DND-41 (cell line): ENCODE measurements at regions not wholly inside any gene's neighbourhood (a gene's known extent, or its start where the extent isn't known, plus 50 kb on each side); places are given as distances from the start of the nearest gene placed in this dataset.

Source experiments
- CTCF ChIP-seq: IDR thresholded peaks from 2 replicates; pipeline ENCODE4 v1.5.1; 2012; ENCODE audit warnings: borderline replicate concordance, low read length, moderate library complexity, mild to moderate bottlenecking; ENCODE audit not compliant: poor library complexity, severe bottlenecking; ENCODE audit errors: extremely low read depth
- EZH2 ChIP-seq: IDR thresholded peaks from 3 replicates; pipeline ENCODE4 v1.6.1; 2012; ENCODE audit warnings: borderline replicate concordance, low read depth, mild to moderate bottlenecking, moderate library complexity, low read length, inconsistent platforms; ENCODE audit not compliant: severe bottlenecking

- TF ChIP-seq CTCF (no peak), EZH2 (no peak)
Measured at GRCh38 chr10:111885046-111885445, 298.5 kb downstream of the GPAM start.
